Neutrophil (primary cell): ENCODE measurements at regions not wholly inside any gene's neighbourhood (a gene's known extent, or its start where the extent isn't known, plus 50 kb on each side); places are given as distances from the start of the nearest gene placed in this dataset.

Experiments
- H3K27ac ChIP-seq: fragments of 200-600 bp; sonication (generic); 2 replicates; pipeline ENCODE4 v1.5.1; 2016; ENCODE audit warnings: mild to moderate bottlenecking, moderate library complexity
- H3K27me3 ChIP-seq: fragments of 200-600 bp; sonication (generic); 2 replicates; pipeline ENCODE4 v1.6.0; 2016; ENCODE audit warnings: mild to moderate bottlenecking
- H3K36me3 ChIP-seq: fragments of 200-600 bp; sonication (generic); 2 replicates; pipeline ENCODE4 v1.5.1; 2017
- H3K4me1 ChIP-seq, 2 experiments: fragments of 200-600 bp in 1 of 2; sonication (generic) in 1 of 2; 1 replicate in 1 of 2; 2 replicates in 1 of 2; pipeline versions ENCODE4 v1.5.1 to v1.6.1; 2013 to 2016; ENCODE audit warnings: low read depth in 1 of 2, low read length in 1 of 2, mild to moderate bottlenecking in 1 of 2, moderate library complexity in 1 of 2; ENCODE audit not compliant: control insufficient read depth in 1 of 2, insufficient read depth in 1 of 2
- H3K4me3 ChIP-seq, 2 experiments: fragments of 200-600 bp in 1 of 2; sonication (generic) in 1 of 2; 1 replicate in 1 of 2; 2 replicates in 1 of 2; pipeline ENCODE4 v1.5.1; 2013 to 2016; ENCODE audit warnings: low read depth in 1 of 2, low read length in 1 of 2, mild to moderate bottlenecking in 1 of 2, moderate library complexity in 1 of 2
- H3K9me3 ChIP-seq: fragments of 200-600 bp; sonication (generic); 2 replicates; pipeline ENCODE4 v1.5.1; 2016
- TF ChIP-seq, protein P1 (sequence below): fragments of 200-600 bp; sonication (generic); IDR thresholded peaks from 2 replicates; pipeline ENCODE4 v1.5.1; 2016; ENCODE audit warnings: antibody characterized with exemption

DNA sequence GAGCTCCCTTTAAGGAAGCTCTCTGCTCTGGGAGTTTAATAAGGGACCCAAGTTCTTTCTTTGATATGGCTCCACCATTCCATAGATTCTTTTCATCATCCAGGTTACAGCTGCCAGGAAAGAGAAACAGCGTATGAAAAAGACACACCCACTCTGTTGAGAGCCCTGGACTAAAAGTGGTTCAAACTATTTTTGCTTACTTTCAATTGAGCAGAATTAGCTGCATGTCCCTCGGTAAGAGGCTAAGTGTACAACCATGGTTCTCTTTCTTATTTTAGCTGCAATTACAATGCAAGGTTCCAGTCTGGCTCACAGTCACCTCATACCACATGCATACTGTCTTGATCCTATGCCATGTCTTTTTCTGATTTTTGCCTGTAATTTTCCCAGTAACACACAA, 1288.3 kb downstream of the NSUN3 start:
- no peak overlapping the region for H3K27ac ChIP-seq
- TF ChIP-seq, protein P1, sequence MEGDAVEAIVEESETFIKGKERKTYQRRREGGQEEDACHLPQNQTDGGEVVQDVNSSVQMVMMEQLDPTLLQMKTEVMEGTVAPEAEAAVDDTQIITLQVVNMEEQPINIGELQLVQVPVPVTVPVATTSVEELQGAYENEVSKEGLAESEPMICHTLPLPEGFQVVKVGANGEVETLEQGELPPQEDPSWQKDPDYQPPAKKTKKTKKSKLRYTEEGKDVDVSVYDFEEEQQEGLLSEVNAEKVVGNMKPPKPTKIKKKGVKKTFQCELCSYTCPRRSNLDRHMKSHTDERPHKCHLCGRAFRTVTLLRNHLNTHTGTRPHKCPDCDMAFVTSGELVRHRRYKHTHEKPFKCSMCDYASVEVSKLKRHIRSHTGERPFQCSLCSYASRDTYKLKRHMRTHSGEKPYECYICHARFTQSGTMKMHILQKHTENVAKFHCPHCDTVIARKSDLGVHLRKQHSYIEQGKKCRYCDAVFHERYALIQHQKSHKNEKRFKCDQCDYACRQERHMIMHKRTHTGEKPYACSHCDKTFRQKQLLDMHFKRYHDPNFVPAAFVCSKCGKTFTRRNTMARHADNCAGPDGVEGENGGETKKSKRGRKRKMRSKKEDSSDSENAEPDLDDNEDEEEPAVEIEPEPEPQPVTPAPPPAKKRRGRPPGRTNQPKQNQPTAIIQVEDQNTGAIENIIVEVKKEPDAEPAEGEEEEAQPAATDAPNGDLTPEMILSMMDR = no peak
- no peaks in the 10 kb centered on the region for H3K36me3 ChIP-seq
- no peak overlapping the region for H3K4me3 ChIP-seq
- no peaks in the 10 kb centered on the region for H3K4me1 ChIP-seq
- no peaks in the 10 kb centered on the region for H3K9me3 ChIP-seq
- no peaks in the 10 kb centered on the region for H3K27me3 ChIP-seq

GRCh38 chr3:95352471-95352870, 1289.6 kb downstream of the NSUN3 start:
- no peak overlapping the region for H3K4me3 ChIP-seq

DNA sequence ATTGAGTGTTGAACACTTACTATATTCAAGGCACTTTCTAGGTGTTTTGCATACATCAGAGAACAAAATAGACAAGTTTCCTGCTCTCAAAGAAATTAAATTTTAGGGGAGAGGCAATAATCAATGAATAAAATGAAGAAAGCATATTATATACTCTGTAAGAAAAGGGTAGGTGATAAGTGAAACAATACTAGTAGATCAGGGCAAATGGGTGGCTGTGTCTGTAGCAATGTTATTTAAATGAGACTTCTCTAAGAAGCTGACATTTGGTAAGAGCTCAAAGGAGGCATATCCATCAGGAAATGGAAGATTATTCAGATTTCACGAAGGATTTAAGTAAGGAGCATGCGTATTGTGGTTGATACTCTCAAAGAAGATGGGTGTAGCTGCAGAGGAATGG, 1291.6 kb downstream of the NSUN3 start:
- Histone ChIP-seq H3K27me3 (no peaks in the 10 kb centered on the region), H3K27ac (no peak overlapping the region), H3K9me3 (no peaks in the 10 kb centered on the region), H3K36me3 (no peaks in the 10 kb centered on the region), H3K4me3 (no peak overlapping the region), H3K4me1 (no peaks in the 10 kb centered on the region)
- TF ChIP-seq, protein P1 = no peak

More at GRCh38 chr3:95352471-95352870, 1289.6 kb downstream of the NSUN3 start:
- H3K27ac ChIP-seq = no peak overlapping the region
- H3K36me3 ChIP-seq = no peaks in the 10 kb centered on the region
- TF ChIP-seq, protein P1 = no peak
- H3K4me1 ChIP-seq = no peaks in the 10 kb centered on the region
- no peaks in the 10 kb centered on the region for H3K27me3 ChIP-seq
- no peaks in the 10 kb centered on the region for H3K9me3 ChIP-seq

GRCh38 chr3:95356764-95357501, 1294.1 kb downstream of the NSUN3 start:
- no peak overlapping the region for H3K4me3 ChIP-seq
- TF ChIP-seq, protein P1 = no peak

GRCh38 chr3:95387242-95388021, 1324.6 kb downstream of the NSUN3 start:
- no peak overlapping the region for H3K27ac ChIP-seq
- TF ChIP-seq, protein P1 = no peak
- no peaks in the 10 kb centered on the region for H3K36me3 ChIP-seq
- H3K9me3 ChIP-seq = no peaks in the 10 kb centered on the region
- H3K4me1 ChIP-seq = no peaks in the 10 kb centered on the region
- H3K27me3 ChIP-seq = no peaks in the 10 kb centered on the region
- H3K4me3 ChIP-seq = no peak overlapping the region

More at GRCh38 chr3:95356764-95357501, 1294.1 kb downstream of the NSUN3 start:
- H3K9me3 ChIP-seq = no peaks in the 10 kb centered on the region
- no peaks in the 10 kb centered on the region for H3K4me1 ChIP-seq
- H3K36me3 ChIP-seq = no peaks in the 10 kb centered on the region
- no peak overlapping the region for H3K27ac ChIP-seq
- H3K27me3 ChIP-seq = no peaks in the 10 kb centered on the region
